ENCODE measurements at regions not wholly inside any gene's neighbourhood (a gene's known extent, or its start where the extent isn't known, plus 50 kb on each side); places are given as distances from the start of the nearest gene placed in this dataset.

- Histone ChIP-seq H3K9me3 (no peaks in the 10 kb centered on the region), H3K27ac (no peak overlapping the region), H3K27me3 (no peaks in the 10 kb centered on the region), H3K4me1 (no peaks in the 10 kb centered on the region), H3K36me3 (no peaks in the 10 kb centered on the region), H3K4me3 (no peak overlapping the region)
- in situ Hi-C loops (cut with MboI; ENCODE audit: low sequenced_read_pairs in 4 of 4) (loop anchor here in 1 of 4 donors (10.0 kb wide), 1 partner anchor 64 kb away; no protein-coding TSS in a partner anchor), intact Hi-C loops (cut with DNase I; ENCODE audit: low total_unique reads) (no loop called here)
- TF ChIP-seq, protein P1, sequence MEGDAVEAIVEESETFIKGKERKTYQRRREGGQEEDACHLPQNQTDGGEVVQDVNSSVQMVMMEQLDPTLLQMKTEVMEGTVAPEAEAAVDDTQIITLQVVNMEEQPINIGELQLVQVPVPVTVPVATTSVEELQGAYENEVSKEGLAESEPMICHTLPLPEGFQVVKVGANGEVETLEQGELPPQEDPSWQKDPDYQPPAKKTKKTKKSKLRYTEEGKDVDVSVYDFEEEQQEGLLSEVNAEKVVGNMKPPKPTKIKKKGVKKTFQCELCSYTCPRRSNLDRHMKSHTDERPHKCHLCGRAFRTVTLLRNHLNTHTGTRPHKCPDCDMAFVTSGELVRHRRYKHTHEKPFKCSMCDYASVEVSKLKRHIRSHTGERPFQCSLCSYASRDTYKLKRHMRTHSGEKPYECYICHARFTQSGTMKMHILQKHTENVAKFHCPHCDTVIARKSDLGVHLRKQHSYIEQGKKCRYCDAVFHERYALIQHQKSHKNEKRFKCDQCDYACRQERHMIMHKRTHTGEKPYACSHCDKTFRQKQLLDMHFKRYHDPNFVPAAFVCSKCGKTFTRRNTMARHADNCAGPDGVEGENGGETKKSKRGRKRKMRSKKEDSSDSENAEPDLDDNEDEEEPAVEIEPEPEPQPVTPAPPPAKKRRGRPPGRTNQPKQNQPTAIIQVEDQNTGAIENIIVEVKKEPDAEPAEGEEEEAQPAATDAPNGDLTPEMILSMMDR (IDR thresholded peaks at IDR 0.05 in 4 of 5, conservative IDR thresholded peaks at IDR 0.05 in 1 of 5): no peak
- no peak for TF ChIP-seq POLR2A (IDR thresholded peaks at IDR 0.05)
- DNase-seq (no peak), ATAC-seq (no peak)
Measured at GRCh38 chr9:11928871-11929321, 764.3 kb upstream of the TYRP1 start.

DNA sequence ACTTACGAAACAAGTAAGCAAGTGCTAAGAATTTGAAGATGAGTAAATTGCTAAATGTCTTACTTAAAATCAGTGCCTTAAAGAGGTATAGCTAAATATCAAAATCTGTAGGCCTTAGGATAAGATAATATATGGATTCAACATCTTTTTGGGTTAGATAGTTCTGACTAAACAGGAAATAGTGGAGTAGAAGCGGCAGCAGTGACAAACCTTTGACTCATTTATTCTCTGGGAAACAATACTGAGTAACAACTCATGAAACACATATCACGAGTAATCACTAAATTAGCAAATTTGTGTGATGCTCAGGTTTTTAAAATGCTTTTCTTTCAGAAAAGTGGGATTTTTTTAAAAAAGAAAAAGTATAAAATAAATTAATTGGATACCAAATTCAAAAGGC, 762.1 kb upstream of the TYRP1 start:
- H3K27me3 ChIP-seq: no peaks in the 10 kb centered on the region
- in situ Hi-C loops (cut with MboI; ENCODE audit: low sequenced_read_pairs in 4 of 4): no loop called here
- no peaks in the 10 kb centered on the region for H3K4me1 ChIP-seq
- no peak for TF ChIP-seq POLR2A (IDR thresholded peaks at IDR 0.05)
- TF ChIP-seq, protein P1 (IDR thresholded peaks at IDR 0.05 in 4 of 5, conservative IDR thresholded peaks at IDR 0.05 in 1 of 5): no peak
- H3K36me3 ChIP-seq: no peaks in the 10 kb centered on the region
- no peak overlapping the region for H3K4me3 ChIP-seq
- H3K27ac ChIP-seq: no peak overlapping the region
- intact Hi-C loops (cut with DNase I; ENCODE audit: low total_unique reads): no loop called here
- DNase-seq (no peak), ATAC-seq (no peak)
- H3K9me3 ChIP-seq: no peaks in the 10 kb centered on the region

DNA sequence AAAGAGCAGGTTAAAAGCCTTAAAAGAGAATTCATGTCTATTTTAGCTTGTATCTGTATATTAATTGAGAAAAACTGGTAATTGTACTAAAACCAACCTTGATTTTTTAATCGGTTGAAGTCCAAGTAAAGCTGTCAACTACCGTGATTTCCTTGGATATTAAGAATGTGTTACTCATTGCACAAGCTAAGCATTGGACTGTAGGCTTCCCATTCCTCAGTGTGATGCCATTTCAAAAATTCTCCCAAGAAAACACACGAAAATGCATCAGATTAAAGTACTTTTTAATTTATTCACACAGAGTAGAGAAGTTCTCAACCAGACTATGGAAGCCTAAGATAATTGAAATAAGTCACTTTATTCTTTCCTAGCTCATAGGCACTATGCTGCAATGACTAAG, 761.4 kb upstream of the TYRP1 start:
- H3K9me3 ChIP-seq: no peaks in the 10 kb centered on the region
- H3K27ac ChIP-seq: no peak overlapping the region
- ATAC-seq (no peak), DNase-seq (no peak)
- no peak for TF ChIP-seq POLR2A (IDR thresholded peaks at IDR 0.05)
- TF ChIP-seq, protein P1 (IDR thresholded peaks at IDR 0.05 in 4 of 5, conservative IDR thresholded peaks at IDR 0.05 in 1 of 5): no peak
- intact Hi-C loops (cut with DNase I; ENCODE audit: low total_unique reads) (no loop called here), in situ Hi-C loops (cut with MboI; ENCODE audit: low sequenced_read_pairs in 4 of 4) (no loop called here)
- H3K4me1 ChIP-seq: no peaks in the 10 kb centered on the region
- no peak overlapping the region for H3K4me3 ChIP-seq
- H3K27me3 ChIP-seq: no peaks in the 10 kb centered on the region
- H3K36me3 ChIP-seq: no peaks in the 10 kb centered on the region

- in situ Hi-C loops (cut with MboI; ENCODE audit: low sequenced_read_pairs in 4 of 4) (no loop called here), intact Hi-C loops (cut with DNase I; ENCODE audit: low total_unique reads) (no loop called here)
- Histone ChIP-seq H3K36me3 (no peaks in the 10 kb centered on the region), H3K4me3 (no peak overlapping the region), H3K9me3 (no peaks in the 10 kb centered on the region), H3K27ac (no peak overlapping the region), H3K27me3 (no peaks in the 10 kb centered on the region), H3K4me1 (no peaks in the 10 kb centered on the region)
- TF ChIP-seq, protein P1 (IDR thresholded peaks at IDR 0.05 in 4 of 5, conservative IDR thresholded peaks at IDR 0.05 in 1 of 5): no peak
- TF ChIP-seq POLR2A (IDR thresholded peaks at IDR 0.05): no peak
- no peak for DNase-seq
- ATAC-seq: no peak
Measured at GRCh38 chr9:11933926-11934325, 759.3 kb upstream of the TYRP1 start.

DNA sequence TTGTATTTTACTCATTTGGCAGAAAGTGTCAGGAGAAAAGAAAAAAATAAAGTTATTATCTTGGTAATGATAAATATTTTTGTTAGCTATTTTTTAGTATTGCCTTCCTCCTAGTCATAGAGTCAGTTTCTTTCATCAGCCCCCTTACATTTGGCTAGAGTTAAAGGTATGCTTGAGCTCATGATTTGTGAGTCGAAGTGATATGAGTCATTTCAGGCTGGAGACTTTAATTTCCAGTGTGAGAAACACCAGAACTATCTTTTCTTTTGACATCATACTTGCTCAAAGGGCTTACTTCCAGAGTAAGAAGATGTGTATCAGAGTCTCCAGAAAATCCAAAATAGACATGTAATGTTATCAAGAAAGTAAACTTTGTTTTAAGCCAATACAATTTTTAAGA, 746.7 kb upstream of the TYRP1 start:
- Histone ChIP-seq H3K27ac (no peak overlapping the region), H3K4me3 (no peak overlapping the region), H3K9me3 (no peaks in the 10 kb centered on the region), H3K4me1 (no peaks in the 10 kb centered on the region), H3K27me3 (no peaks in the 10 kb centered on the region), H3K36me3 (no peaks in the 10 kb centered on the region)
- no peak for DNase-seq
- no peak for ATAC-seq
- intact Hi-C loops (cut with DNase I; ENCODE audit: low total_unique reads): no loop called here
- in situ Hi-C loops (cut with MboI; ENCODE audit: low sequenced_read_pairs in 4 of 4): no loop called here
- TF ChIP-seq POLR2A (IDR thresholded peaks at IDR 0.05): no peak
- TF ChIP-seq, protein P1 (IDR thresholded peaks at IDR 0.05 in 4 of 5, conservative IDR thresholded peaks at IDR 0.05 in 1 of 5): no peak
